Ovary (tissue), 7 donors: ENCODE measurements at regions not wholly inside any gene's neighbourhood (a gene's known extent, or its start where the extent isn't known, plus 50 kb on each side); places are given as distances from the start of the nearest gene placed in this dataset.
A peak's percentile ranks its signal among the peaks of the same experiment; 100 is the strongest.
"Not testable (repeated sequence)": the region's sequence is repeated elsewhere in the genome, so short reads cannot be mapped to it uniquely, and the experiment has no call there.

Experiments used
- DNase-seq, 5 donors: peaks; one replicate each; pipeline ENCODE4 v3.0.0-alpha.2; 2019 to 2020
- H3K27ac ChIP-seq, 2 donors: fragments of 200-600 bp; one replicate each; pipeline versions ENCODE4 v1.5.1 to v1.8.0; 2019 to 2022
- H3K27me3 ChIP-seq: fragments of 200-600 bp; one replicate; pipeline ENCODE4 v1.8.0; 2022
- H3K36me3 ChIP-seq: fragments of 200-600 bp; sonication (generic); one replicate; pipeline ENCODE4 v1.5.1; 2019
- H3K4me1 ChIP-seq: one replicate; pipeline ENCODE4 v1.8.1; 2013; ENCODE audit warnings: mild to moderate bottlenecking, moderate library complexity; ENCODE audit not compliant: insufficient read depth
- H3K4me3 ChIP-seq: fragments of 200-600 bp; sonication (generic); one replicate; pipeline ENCODE4 v1.5.1; 2017
- H3K9me3 ChIP-seq, 2 donors: fragments of 200-600 bp in 1 of 2; sonication (generic) in 1 of 2; one replicate each; pipeline versions ENCODE4 v1.5.1 to v1.8.1; 2013 to 2019; ENCODE audit warnings: mild to moderate bottlenecking in 1 of 2, moderate library complexity in 1 of 2
- EP300 ChIP-seq: sonication (generic); formaldehyde crosslinking; IDR thresholded peaks from one replicate; pipeline ENCODE4 v1.6.1; 2017; ENCODE audit warnings: antibody characterized with exemption
- POLR2A ChIP-seq: fragments of 450-650 bp; IDR thresholded peaks from one replicate; pipeline ENCODE4 v1.6.1; 2017; ENCODE audit warnings: antibody characterized with exemption, mild to moderate bottlenecking, moderate library complexity
- WGBS, 3 donors: extraction: QIAGEN DNeasy Blood & Tissue Kit in 1 of 3; methylation state at CpG; one replicate each; pipeline versions ENCODE4 v1.1.5 to v1.1.7; 2013 to 2017; 5-methylcytosine and 5-hydroxymethylcytosine counted together
- intact Hi-C, 4 donors: fragments of 100-400 bp; cut with DNase I; formaldehyde crosslinking; loops; one replicate each; pipeline versions ENCODE4 v1.11.0 to v1.15.1; 2022 to 2023
- TF ChIP-seq, protein P1 (sequence below), 3 donors: fragments of 450-650 bp in 2 of 3; fragments of 200-600 bp in 1 of 3; IDR thresholded peaks; one replicate each; pipeline versions ENCODE4 v1.5.1 to v1.8.0; 2016 to 2022; ENCODE audit warnings: antibody characterized with exemption in 3 of 3, mild to moderate bottlenecking in 1 of 3
- donor health status: DM: no; HTN: no; CAD: no; lungs with moderate emphysema.
- donor health status: DM: no; HTN: no; CAD: no.
- donor health status: Bipolar disorder and iron deficiency.
- donor health status: DM: no; HTN: no; CAD: no.
- donor health status: DM: yes; HTN: yes; CAD: no.

DNA sequence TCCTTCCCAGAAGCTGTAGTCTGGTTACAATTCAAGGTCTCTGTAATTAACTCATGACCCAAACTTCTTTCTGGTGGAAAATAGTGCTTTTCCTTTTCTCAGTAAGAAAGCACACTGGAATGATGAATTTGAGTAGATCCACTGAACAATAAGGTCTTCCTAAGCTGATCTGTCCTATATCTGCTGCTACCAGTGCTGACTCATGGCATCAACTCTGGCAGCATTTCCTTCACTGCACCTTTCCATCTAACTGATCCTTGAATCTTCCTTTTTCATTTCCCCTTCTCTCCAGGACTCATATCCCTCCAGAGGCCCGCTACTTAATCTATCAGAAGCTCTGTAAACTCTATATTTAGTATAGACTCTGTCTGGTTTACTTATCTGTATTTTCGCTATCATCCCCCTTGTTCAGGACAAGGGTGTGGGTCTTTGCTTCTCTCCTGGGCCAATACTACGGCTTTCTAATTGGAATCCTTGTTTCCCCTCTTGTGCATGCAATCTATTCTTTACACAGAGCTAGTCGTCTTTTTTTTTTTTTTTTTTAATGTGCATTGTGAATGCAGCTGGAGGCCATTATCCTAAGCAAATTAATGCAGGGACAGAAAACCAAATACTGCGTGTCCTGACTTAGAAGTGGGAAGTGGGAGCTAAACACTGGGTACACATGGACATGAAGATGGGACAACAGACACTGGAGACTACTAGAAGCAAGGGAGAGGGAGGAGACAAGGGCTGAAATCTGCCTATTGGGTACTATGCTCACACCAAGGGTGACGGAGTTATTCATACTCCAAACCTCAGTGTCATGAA is 192.2 kb upstream of the RPS23 start:
- 83 to 86% (median 86%) methylated on average over 6 of the region's 6 CpGs for WGBS, 3 donors
- no peak overlapping the region for H3K27ac ChIP-seq
- no peak overlapping the region for H3K4me3 ChIP-seq
- no peaks in the 10 kb centered on the region for H3K4me1 ChIP-seq
- no peaks in the 10 kb centered on the region for H3K9me3 ChIP-seq
- DNase-seq, result no peak
- intact Hi-C loops, result no loop called here
- no peaks in the 10 kb centered on the region for H3K36me3 ChIP-seq
- TF ChIP-seq POLR2A (no peak), EP300 (no peak)
- TF ChIP-seq, protein P1, sequence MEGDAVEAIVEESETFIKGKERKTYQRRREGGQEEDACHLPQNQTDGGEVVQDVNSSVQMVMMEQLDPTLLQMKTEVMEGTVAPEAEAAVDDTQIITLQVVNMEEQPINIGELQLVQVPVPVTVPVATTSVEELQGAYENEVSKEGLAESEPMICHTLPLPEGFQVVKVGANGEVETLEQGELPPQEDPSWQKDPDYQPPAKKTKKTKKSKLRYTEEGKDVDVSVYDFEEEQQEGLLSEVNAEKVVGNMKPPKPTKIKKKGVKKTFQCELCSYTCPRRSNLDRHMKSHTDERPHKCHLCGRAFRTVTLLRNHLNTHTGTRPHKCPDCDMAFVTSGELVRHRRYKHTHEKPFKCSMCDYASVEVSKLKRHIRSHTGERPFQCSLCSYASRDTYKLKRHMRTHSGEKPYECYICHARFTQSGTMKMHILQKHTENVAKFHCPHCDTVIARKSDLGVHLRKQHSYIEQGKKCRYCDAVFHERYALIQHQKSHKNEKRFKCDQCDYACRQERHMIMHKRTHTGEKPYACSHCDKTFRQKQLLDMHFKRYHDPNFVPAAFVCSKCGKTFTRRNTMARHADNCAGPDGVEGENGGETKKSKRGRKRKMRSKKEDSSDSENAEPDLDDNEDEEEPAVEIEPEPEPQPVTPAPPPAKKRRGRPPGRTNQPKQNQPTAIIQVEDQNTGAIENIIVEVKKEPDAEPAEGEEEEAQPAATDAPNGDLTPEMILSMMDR (IDR thresholded peaks at IDR 0.05), result no peak
- H3K27me3 ChIP-seq, result no peaks in the 10 kb centered on the region

DNA sequence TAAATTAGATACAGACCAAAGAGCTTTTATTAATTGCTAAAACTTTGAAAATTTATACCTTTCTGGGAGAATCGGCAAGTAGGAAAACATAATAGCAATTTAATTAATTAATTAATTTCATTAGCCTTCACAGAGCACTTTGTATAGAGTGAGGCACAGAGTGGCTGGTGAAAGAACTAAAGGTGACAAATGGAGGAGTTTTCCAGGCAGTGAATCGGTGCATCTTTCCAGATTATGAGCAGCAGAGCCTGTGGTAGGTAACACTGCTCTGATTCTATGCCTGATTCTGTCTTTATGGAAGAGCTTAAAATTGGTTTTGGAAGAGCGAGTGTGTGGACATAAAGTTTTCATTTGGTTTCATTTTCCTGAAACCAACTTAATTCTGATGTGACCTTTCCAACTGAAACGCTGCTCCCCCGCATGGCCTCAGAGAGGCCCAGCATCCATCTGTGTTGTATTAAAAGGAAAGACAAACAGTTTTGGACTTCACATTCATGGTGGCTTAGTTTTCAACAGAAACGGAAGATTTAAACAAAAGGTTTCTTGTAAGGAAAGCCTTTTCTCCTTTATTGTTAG is 188.9 kb upstream of the RPS23 start:
- H3K36me3 ChIP-seq, result no peaks in the 10 kb centered on the region
- intact Hi-C loops, result no loop called here
- no peaks in the 10 kb centered on the region for H3K27me3 ChIP-seq
- H3K4me3 ChIP-seq, result no peak overlapping the region
- H3K4me1 ChIP-seq, result no peaks in the 10 kb centered on the region
- peak in 4 of 5 donors; percentile 15 to 48 (median 22) for DNase-seq
- H3K9me3 ChIP-seq, result no peaks in the 10 kb centered on the region
- WGBS, 3 donors, result 28 to 32% (median 29%) methylated on average over 6 of the region's 6 CpGs
- H3K27ac ChIP-seq, result no peak overlapping the region
- TF ChIP-seq, protein P1 (IDR thresholded peaks at IDR 0.05), result no peak
- no peak for TF ChIP-seq EP300
- TF ChIP-seq POLR2A, result no peak

DNA sequence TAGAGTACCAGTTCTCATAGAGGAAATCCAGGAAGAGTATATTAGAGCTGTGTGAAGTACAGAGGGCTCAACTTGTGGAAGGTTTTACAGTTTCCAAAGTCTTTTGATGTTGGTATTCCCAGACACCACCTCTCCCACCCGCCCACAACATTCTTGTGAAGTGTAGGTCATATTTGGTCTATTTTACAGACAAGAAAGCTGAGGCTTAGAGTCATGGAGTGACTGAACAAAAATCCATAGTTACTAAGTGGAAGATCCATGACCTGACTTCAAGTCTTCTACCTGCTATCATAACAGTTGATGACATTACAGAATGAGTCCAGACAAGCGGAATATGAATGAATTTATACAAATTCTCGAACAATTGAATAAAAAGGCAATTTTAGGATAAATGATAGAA is 187.1 kb upstream of the RPS23 start:
- no peak for DNase-seq
- no peak for TF ChIP-seq EP300
- TF ChIP-seq POLR2A, result no peak
- TF ChIP-seq, protein P1 (IDR thresholded peaks at IDR 0.05), result no peak
- 89 to 91% (median 89%) methylated on average over 3 of the region's 3 CpGs for WGBS, 3 donors

DNA sequence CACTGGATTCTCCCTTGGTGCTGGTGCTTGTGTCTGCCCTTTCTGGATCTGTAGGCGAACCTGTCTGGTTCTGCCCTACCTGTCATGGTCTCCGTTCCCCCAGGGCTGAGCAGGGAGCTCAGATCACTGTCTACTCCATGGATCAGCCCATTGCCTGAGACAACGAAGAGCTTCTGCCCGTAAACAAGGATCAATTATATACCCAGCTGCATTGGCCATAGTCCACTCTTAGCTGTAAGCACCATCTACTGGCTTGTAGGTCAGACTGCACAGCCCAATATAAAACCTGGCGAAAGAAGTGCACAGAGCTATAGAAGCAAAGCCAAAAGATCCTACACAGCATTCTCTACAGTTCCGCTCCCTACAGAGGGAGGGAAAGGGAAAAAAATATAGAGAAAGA is 181.5 kb upstream of the RPS23 start:
- TF ChIP-seq POLR2A (no peak), EP300 (no peak)
- TF ChIP-seq, protein P1 (IDR thresholded peaks at IDR 0.05), result no peak
- H3K27me3 ChIP-seq, result no peaks in the 10 kb centered on the region
- H3K36me3 ChIP-seq, result no peaks in the 10 kb centered on the region
- no peak overlapping the region for H3K4me3 ChIP-seq
- 94 to 97% (median 95%) methylated on average over 6 of the region's 6 CpGs for WGBS, 3 donors
- no peaks in the 10 kb centered on the region for H3K4me1 ChIP-seq
- DNase-seq, result no peak
- H3K27ac ChIP-seq, result no peak overlapping the region
- H3K9me3 ChIP-seq, result no peaks in the 10 kb centered on the region
- intact Hi-C loops, result no loop called here

More for the DNA sequence above, 187.1 kb upstream of the RPS23 start:
- Histone ChIP-seq H3K36me3 (no peaks in the 10 kb centered on the region), H3K4me3 (no peak overlapping the region), H3K27ac (no peak overlapping the region), H3K27me3 (no peaks in the 10 kb centered on the region), H3K9me3 (no peaks in the 10 kb centered on the region), H3K4me1 (no peaks in the 10 kb centered on the region)
- intact Hi-C loops, result no loop called here

DNA sequence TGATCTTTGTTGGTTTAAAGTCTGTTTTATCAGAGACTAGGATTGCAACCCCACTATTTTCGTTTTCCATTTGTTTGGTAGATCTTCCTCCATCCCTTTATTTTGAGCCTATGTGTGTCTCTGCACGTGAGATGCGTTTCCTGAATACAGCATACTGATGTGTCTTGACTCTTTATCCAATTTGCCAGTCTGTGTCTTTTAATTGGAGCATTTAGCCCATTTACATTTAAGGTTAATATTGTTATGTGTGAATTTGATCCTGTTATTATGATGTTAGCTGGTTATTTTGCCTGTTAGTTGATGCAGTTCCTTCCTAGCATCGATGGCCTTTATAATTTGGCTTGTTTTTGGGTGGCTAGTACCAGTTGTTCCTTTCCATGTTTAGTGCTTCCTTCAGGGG is 177.2 kb upstream of the RPS23 start:
- H3K4me1 ChIP-seq, DNase-seq, H3K27ac ChIP-seq, H3K36me3 ChIP-seq, H3K4me3 ChIP-seq, intact Hi-C loops, H3K27me3 ChIP-seq, H3K9me3 ChIP-seq: not testable (repeated sequence)
- WGBS, 3 donors, result 87 to 94% (median 91%) methylated on average over 4 of the region's 4 CpGs
